ENCODE measurements at regions not wholly inside any gene's neighbourhood (a gene's known extent, or its start where the extent isn't known, plus 50 kb on each side); places are given as distances from the start of the nearest gene placed in this dataset.
"Not testable (repeated sequence)": the region's sequence is repeated elsewhere in the genome, so short reads cannot be mapped to it uniquely, and the experiment has no call there.

- no peaks in the 10 kb centered on the region for H3K36me3 ChIP-seq (ENCODE audit: insufficient read depth, low read length)
- no peaks in the 10 kb centered on the region for H3K27me3 ChIP-seq (ENCODE audit: insufficient read depth, low read length)
- H2AFZ ChIP-seq (ENCODE audit: low read depth, low read length) = no peak overlapping the region
- H3K4me1 ChIP-seq (ENCODE audit: insufficient read depth, low read length) = no peaks in the 10 kb centered on the region
- peaks cover 3% of the 10 kb centered on the region for H3K9me3 ChIP-seq (ENCODE audit: low read length)
- H3K4me3 ChIP-seq (ENCODE audit: low read length) = no peak overlapping the region
These were observed 162.0 kb downstream of the TEX36 start for GRCh38 chr10:125520968-125521367.

GRCh38 chr10:125518397-125518796 is 164.6 kb downstream of the TEX36 start:
- not testable (repeated sequence) for H2AFZ ChIP-seq (ENCODE audit: low read depth, low read length); H3K4me3 ChIP-seq (ENCODE audit: low read length); H3K9me3 ChIP-seq (ENCODE audit: low read length); H3K36me3 ChIP-seq (ENCODE audit: insufficient read depth, low read length); H3K27me3 ChIP-seq (ENCODE audit: insufficient read depth, low read length)
- peaks cover 11% of the 10 kb centered on the region for H3K4me1 ChIP-seq (ENCODE audit: insufficient read depth, low read length)

GRCh38 chr10:125515571-125515970 is 167.4 kb downstream of the TEX36 start:
- Histone ChIP-seq H3K9me3 (ENCODE audit: low read length) (peaks cover 3% of the 10 kb centered on the region), H3K27me3 (ENCODE audit: insufficient read depth, low read length) (no peaks in the 10 kb centered on the region), H2AFZ (ENCODE audit: low read depth, low read length) (no peak overlapping the region), H3K4me3 (ENCODE audit: low read length) (no peak overlapping the region), H3K36me3 (ENCODE audit: insufficient read depth, low read length) (no peaks in the 10 kb centered on the region), H3K4me1 (ENCODE audit: insufficient read depth, low read length) (peaks cover 11% of the 10 kb centered on the region)

- Histone ChIP-seq H3K36me3 (ENCODE audit: insufficient read depth, low read length) (no peaks in the 10 kb centered on the region), H3K4me1 (ENCODE audit: insufficient read depth, low read length) (peaks cover 11% of the 10 kb centered on the region), H2AFZ (ENCODE audit: low read depth, low read length) (peak overlapping the region; percentile 39), H3K27me3 (ENCODE audit: insufficient read depth, low read length) (no peaks in the 10 kb centered on the region), H3K4me3 (ENCODE audit: low read length) (no peak overlapping the region), H3K9me3 (ENCODE audit: low read length) (peaks cover 3% of the 10 kb centered on the region)
These were observed 168.5 kb downstream of the TEX36 start for GRCh38 chr10:125514206-125515162.

GRCh38 chr10:125513429-125514182 is 169.4 kb downstream of the TEX36 start:
- Histone ChIP-seq H3K4me3 (ENCODE audit: low read length) (no peak overlapping the region), H3K36me3 (ENCODE audit: insufficient read depth, low read length) (no peaks in the 10 kb centered on the region), H2AFZ (ENCODE audit: low read depth, low read length) (peak overlapping the region; percentile 39), H3K4me1 (ENCODE audit: insufficient read depth, low read length) (peaks cover 11% of the 10 kb centered on the region), H3K27me3 (ENCODE audit: insufficient read depth, low read length) (no peaks in the 10 kb centered on the region), H3K9me3 (ENCODE audit: low read length) (no peaks in the 10 kb centered on the region)

GRCh38 chr10:125510998-125511397 is 172.0 kb downstream of the TEX36 start:
- Histone ChIP-seq H3K36me3 (ENCODE audit: insufficient read depth, low read length) (no peaks in the 10 kb centered on the region), H3K4me1 (ENCODE audit: insufficient read depth, low read length) (peaks cover 11% of the 10 kb centered on the region), H3K27me3 (ENCODE audit: insufficient read depth, low read length) (no peaks in the 10 kb centered on the region), H3K4me3 (ENCODE audit: low read length) (no peak overlapping the region), H3K9me3 (ENCODE audit: low read length) (no peaks in the 10 kb centered on the region), H2AFZ (ENCODE audit: low read depth, low read length) (no peak overlapping the region)

- Histone ChIP-seq H3K4me3 (ENCODE audit: low read length) (no peak overlapping the region), H3K36me3 (ENCODE audit: insufficient read depth, low read length) (no peaks in the 10 kb centered on the region), H3K4me1 (ENCODE audit: insufficient read depth, low read length) (no peaks in the 10 kb centered on the region), H3K27me3 (ENCODE audit: insufficient read depth, low read length) (no peaks in the 10 kb centered on the region), H3K9me3 (ENCODE audit: low read length) (no peaks in the 10 kb centered on the region), H2AFZ (ENCODE audit: low read depth, low read length) (no peak overlapping the region)
These were observed 177.3 kb downstream of the TEX36 start for GRCh38 chr10:125505648-125506047.

- Histone ChIP-seq H3K9me3 (ENCODE audit: low read length) (no peaks in the 10 kb centered on the region), H2AFZ (ENCODE audit: low read depth, low read length) (no peak overlapping the region)
These were observed 180.7 kb downstream of the TEX36 start for GRCh38 chr10:125502276-125502675.

GRCh38 chr10:125495386-125495785 is 187.6 kb downstream of the TEX36 start:
- Histone ChIP-seq H3K4me1 (ENCODE audit: insufficient read depth, low read length) (peaks cover 19% of the 10 kb centered on the region), H2AFZ (ENCODE audit: low read depth, low read length) (no peak overlapping the region), H3K9me3 (ENCODE audit: low read length) (no peaks in the 10 kb centered on the region), H3K36me3 (ENCODE audit: insufficient read depth, low read length) (no peaks in the 10 kb centered on the region), H3K27me3 (ENCODE audit: insufficient read depth, low read length) (no peaks in the 10 kb centered on the region), H3K4me3 (ENCODE audit: low read length) (no peak overlapping the region)

More at GRCh38 chr10:125502276-125502675, 180.7 kb downstream of the TEX36 start:
- no peaks in the 10 kb centered on the region for H3K27me3 ChIP-seq (ENCODE audit: insufficient read depth, low read length)
- H3K36me3 ChIP-seq (ENCODE audit: insufficient read depth, low read length) = no peaks in the 10 kb centered on the region
- no peak overlapping the region for H3K4me3 ChIP-seq (ENCODE audit: low read length)
- no peaks in the 10 kb centered on the region for H3K4me1 ChIP-seq (ENCODE audit: insufficient read depth, low read length)

GRCh38 chr10:125494651-125495239 is 188.2 kb downstream of the TEX36 start:
- H2AFZ ChIP-seq (ENCODE audit: low read depth, low read length) = no peak overlapping the region
- no peaks in the 10 kb centered on the region for H3K36me3 ChIP-seq (ENCODE audit: insufficient read depth, low read length)
- H3K9me3 ChIP-seq (ENCODE audit: low read length) = no peaks in the 10 kb centered on the region
- H3K27me3 ChIP-seq (ENCODE audit: insufficient read depth, low read length) = no peaks in the 10 kb centered on the region
- peaks cover 19% of the 10 kb centered on the region for H3K4me1 ChIP-seq (ENCODE audit: insufficient read depth, low read length)
- H3K4me3 ChIP-seq (ENCODE audit: low read length) = no peak overlapping the region

- no peak overlapping the region for H2AFZ ChIP-seq (ENCODE audit: low read depth, low read length)
These were observed 191.6 kb downstream of the TEX36 start for GRCh38 chr10:125491381-125491780.

GRCh38 chr10:125489731-125490130 is 193.2 kb downstream of the TEX36 start:
- H3K4me3 ChIP-seq (ENCODE audit: low read length) = no peak overlapping the region
- no peaks in the 10 kb centered on the region for H3K9me3 ChIP-seq (ENCODE audit: low read length)
- H2AFZ ChIP-seq (ENCODE audit: low read depth, low read length) = no peak overlapping the region
- H3K4me1 ChIP-seq (ENCODE audit: insufficient read depth, low read length) = peaks cover 22% of the 10 kb centered on the region
- no peaks in the 10 kb centered on the region for H3K36me3 ChIP-seq (ENCODE audit: insufficient read depth, low read length)
- H3K27me3 ChIP-seq (ENCODE audit: insufficient read depth, low read length) = no peaks in the 10 kb centered on the region

More at GRCh38 chr10:125491381-125491780, 191.6 kb downstream of the TEX36 start:
- Histone ChIP-seq H3K36me3 (ENCODE audit: insufficient read depth, low read length) (no peaks in the 10 kb centered on the region), H3K4me3 (ENCODE audit: low read length) (no peak overlapping the region), H3K4me1 (ENCODE audit: insufficient read depth, low read length) (peaks cover 22% of the 10 kb centered on the region), H3K9me3 (ENCODE audit: low read length) (no peaks in the 10 kb centered on the region), H3K27me3 (ENCODE audit: insufficient read depth, low read length) (no peaks in the 10 kb centered on the region)

GRCh38 chr10:125485665-125486064 is 197.3 kb downstream of the TEX36 start:
- Histone ChIP-seq H2AFZ (ENCODE audit: low read depth, low read length) (no peak overlapping the region), H3K4me3 (ENCODE audit: low read length) (no peak overlapping the region), H3K27me3 (ENCODE audit: insufficient read depth, low read length) (no peaks in the 10 kb centered on the region), H3K9me3 (ENCODE audit: low read length) (no peaks in the 10 kb centered on the region), H3K36me3 (ENCODE audit: insufficient read depth, low read length) (no peaks in the 10 kb centered on the region), H3K4me1 (ENCODE audit: insufficient read depth, low read length) (peaks cover 3% of the 10 kb centered on the region)
